Endodermal cell (in vitro differentiated cells): ENCODE measurements at regions not wholly inside any gene's neighbourhood (a gene's known extent, or its start where the extent isn't known, plus 50 kb on each side); places are given as distances from the start of the nearest gene placed in this dataset.

Source experiments
- DNase-seq: peaks from one replicate; pipeline ENCODE4 v3.0.0-alpha.2; 2017
- H3K27ac ChIP-seq: 2 replicates; pipeline ENCODE4 v1.5.1; 2013; ENCODE audit warnings: mild to moderate bottlenecking, low read depth, low read length, moderate library complexity
- H3K27me3 ChIP-seq: 2 replicates; pipeline ENCODE4 v1.6.1; 2013; ENCODE audit warnings: mild to moderate bottlenecking, low read length, moderate library complexity; ENCODE audit not compliant: insufficient read depth, control insufficient read depth, poor library complexity, severe bottlenecking
- H3K36me3 ChIP-seq: 2 replicates; pipeline ENCODE4 v1.7.0; 2013; ENCODE audit warnings: mild to moderate bottlenecking, low read length, moderate library complexity; ENCODE audit not compliant: control insufficient read depth, insufficient read depth
- H3K4me1 ChIP-seq: one replicate; pipeline ENCODE4 v1.7.0; 2013; ENCODE audit warnings: low read length; ENCODE audit not compliant: control insufficient read depth, insufficient read depth
- H3K4me3 ChIP-seq: 2 replicates; pipeline ENCODE4 v1.5.1; 2013; ENCODE audit warnings: mild to moderate bottlenecking, low read length, moderate library complexity
- H3K9ac ChIP-seq: 2 replicates; pipeline ENCODE4 v1.6.1; 2013; ENCODE audit warnings: mild to moderate bottlenecking, low read length, moderate library complexity; ENCODE audit not compliant: poor library complexity, severe bottlenecking; ENCODE audit errors: extremely low read depth
- H3K9me3 ChIP-seq: 2 replicates; pipeline ENCODE4 v1.6.1; 2013; ENCODE audit warnings: mild to moderate bottlenecking, low read length, moderate library complexity; ENCODE audit not compliant: control insufficient read depth
- H3K27ac Mint-ChIP-seq: 2 replicates; pipeline ENCODE4 v1.8.0; 2020; ENCODE audit warnings: mixed read lengths
- H3K27me3 Mint-ChIP-seq: 2 replicates; pipeline ENCODE4 v1.8.0; 2021; ENCODE audit warnings: mild to moderate bottlenecking, mixed read lengths; ENCODE audit not compliant: insufficient read depth
- H3K36me3 Mint-ChIP-seq: 2 replicates; pipeline ENCODE4 v1.8.0; 2020; ENCODE audit warnings: low read depth, mixed read lengths
- H3K4me1 Mint-ChIP-seq: 2 replicates; pipeline ENCODE4 v1.8.0; 2020; ENCODE audit warnings: mixed read lengths
- H3K4me3 Mint-ChIP-seq: 2 replicates; pipeline ENCODE4 v1.8.0; 2020; ENCODE audit warnings: mild to moderate bottlenecking, moderate library complexity, mixed read lengths
- H3K9me3 Mint-ChIP-seq: 2 replicates; pipeline ENCODE4 v1.8.0; 2020; ENCODE audit warnings: mild to moderate bottlenecking, mixed read lengths
- CTCF ChIP-seq: fragments of 200-600 bp; sonication (generic); conservative IDR thresholded peaks from 2 replicates; pipeline ENCODE4 v1.5.0; 2021; ENCODE audit warnings: antibody characterized with exemption, mild to moderate bottlenecking
- WGBS, 2 experiments: methylation state at CpG; one replicate each; pipeline versions ENCODE4 v1.1.5 to v1.1.7; 2013; ENCODE audit warnings: missing lambda C conversion rate in 2 of 2, mixed read lengths in 1 of 2; ENCODE audit not compliant: insufficient coverage in 1 of 2, insufficient read length in 1 of 2; 5-methylcytosine and 5-hydroxymethylcytosine counted together

- H3K36me3 Mint-ChIP-seq = no peaks in the 10 kb centered on the region
- no peak for TF ChIP-seq CTCF
- no peaks in the 10 kb centered on the region for H3K36me3 ChIP-seq
- no peaks in the 10 kb centered on the region for H3K4me1 ChIP-seq
- H3K9me3 ChIP-seq = no peaks in the 10 kb centered on the region
- no peaks in the 10 kb centered on the region for H3K27me3 ChIP-seq
- no peak overlapping the region for H3K4me3 Mint-ChIP-seq
- H3K27me3 Mint-ChIP-seq = no peaks in the 10 kb centered on the region
- 83 to 88% methylated on average over 1 to 4 of the region's 4 CpGs for WGBS, 2 experiments
- peaks cover 3% of the 10 kb centered on the region for H3K4me1 Mint-ChIP-seq
- H3K27ac Mint-ChIP-seq = no peak overlapping the region
- H3K9me3 Mint-ChIP-seq = no peaks in the 10 kb centered on the region
- H3K4me3 ChIP-seq = no peak overlapping the region
- H3K27ac ChIP-seq = no peak overlapping the region
- H3K9ac ChIP-seq = no peak overlapping the region
- no peak for DNase-seq
Observed at GRCh38 chr15:95129574-95129973, 898.2 kb downstream of the MCTP2 start.

GRCh38 chr15:95131131-95131556, 899.8 kb downstream of the MCTP2 start:
- H3K4me3 Mint-ChIP-seq = no peak overlapping the region
- H3K36me3 Mint-ChIP-seq = no peaks in the 10 kb centered on the region
- H3K27me3 Mint-ChIP-seq = no peaks in the 10 kb centered on the region
- Histone ChIP-seq H3K4me3 (no peak overlapping the region), H3K9ac (no peak overlapping the region), H3K36me3 (no peaks in the 10 kb centered on the region), H3K9me3 (no peaks in the 10 kb centered on the region), H3K27me3 (no peaks in the 10 kb centered on the region), H3K27ac (no peak overlapping the region), H3K4me1 (no peaks in the 10 kb centered on the region)
- H3K9me3 Mint-ChIP-seq = no peaks in the 10 kb centered on the region
- peaks cover 3% of the 10 kb centered on the region for H3K4me1 Mint-ChIP-seq
- DNase-seq = no peak
- WGBS, 2 experiments = 95 to 100% methylated on average over 3 to 5 of the region's 5 CpGs
- no peak for TF ChIP-seq CTCF
- H3K27ac Mint-ChIP-seq = no peak overlapping the region

GRCh38 chr15:95132774-95133173, 901.4 kb downstream of the MCTP2 start:
- H3K4me3 Mint-ChIP-seq = no peak overlapping the region
- H3K27ac ChIP-seq = no peak overlapping the region
- no peak overlapping the region for H3K9ac ChIP-seq
- H3K27ac Mint-ChIP-seq = no peak overlapping the region
- no peak for DNase-seq
- H3K9me3 Mint-ChIP-seq = no peaks in the 10 kb centered on the region
- no peak for TF ChIP-seq CTCF
- WGBS, 2 experiments = 71 to 92% methylated on average over 1 of the region's 1 CpG
- no peaks in the 10 kb centered on the region for H3K4me1 Mint-ChIP-seq
- no peaks in the 10 kb centered on the region for H3K9me3 ChIP-seq
- no peaks in the 10 kb centered on the region for H3K27me3 Mint-ChIP-seq
- no peaks in the 10 kb centered on the region for H3K36me3 ChIP-seq
- no peak overlapping the region for H3K4me3 ChIP-seq
- no peaks in the 10 kb centered on the region for H3K36me3 Mint-ChIP-seq
- no peaks in the 10 kb centered on the region for H3K4me1 ChIP-seq
- no peaks in the 10 kb centered on the region for H3K27me3 ChIP-seq
